Naive thymus-derived CD8-positive, alpha-beta T cell (primary cell): ENCODE measurements at regions not wholly inside any gene's neighbourhood (a gene's known extent, or its start where the extent isn't known, plus 50 kb on each side); places are given as distances from the start of the nearest gene placed in this dataset.
"Not testable (repeated sequence)": the region's sequence is repeated elsewhere in the genome, so short reads cannot be mapped to it uniquely, and the experiment has no call there.

Source experiments
- ATAC-seq, 2 donors: fragments of 150-1000 bp; cut with Tn5 transposase in 1 of 2; sonication (Bioruptor Pico), chemical (Tn5 transposase) in 1 of 2; 1 replicate in 1 of 2; 2 replicates in 1 of 2; pipeline ENCODE4 v1.10.0; 2021; ENCODE audit warnings: mild to moderate bottlenecking in 2 of 2, moderate library complexity in 2 of 2
- POLR2A ChIA-PET: fragments of 350-600 bp; sonication (Branson Sonifier 250); formaldehyde crosslinking; loops from one replicate; lab custom pipeline; 2021; ENCODE audit warnings: antibody characterized with exemption; lab: Charles Lee
- DNase-seq, 10 donors: peaks; one replicate each; pipeline versions ENCODE4 v3.0.0 to v3.0.0-alpha.2; 2020 to 2022
- H3K27ac Mint-ChIP-seq, 10 donors: one replicate each; pipeline ENCODE4 v1.8.0; 2020 to 2022; ENCODE audit warnings: mild to moderate bottlenecking in 10 of 10, mixed read lengths in 10 of 10, moderate library complexity in 4 of 10, inconsistent platforms in 1 of 10
- H3K27me3 Mint-ChIP-seq, 5 donors: one replicate each; pipeline ENCODE4 v1.8.0; 2021 to 2022; ENCODE audit warnings: mixed read lengths in 5 of 5
- H3K36me3 Mint-ChIP-seq, 3 donors: one replicate each; pipeline ENCODE4 v1.8.0; 2020 to 2022; ENCODE audit warnings: mixed read lengths in 3 of 3, mild to moderate bottlenecking in 2 of 3, inconsistent platforms in 1 of 3
- H3K4me1 Mint-ChIP-seq, 4 donors: one replicate each; pipeline ENCODE4 v1.8.0; 2021 to 2022; ENCODE audit warnings: mixed read lengths in 4 of 4
- H3K4me3 Mint-ChIP-seq, 10 donors: one replicate each; pipeline ENCODE4 v1.8.0; 2020 to 2022; ENCODE audit warnings: mild to moderate bottlenecking in 10 of 10, mixed read lengths in 10 of 10, moderate library complexity in 6 of 10, inconsistent platforms in 1 of 10
- H3K9me3 Mint-ChIP-seq, 9 donors: one replicate each; pipeline ENCODE4 v1.8.0; 2020 to 2022; ENCODE audit warnings: mixed read lengths in 9 of 9, mild to moderate bottlenecking in 3 of 9, inconsistent platforms in 1 of 9, moderate library complexity in 1 of 9

DNA sequence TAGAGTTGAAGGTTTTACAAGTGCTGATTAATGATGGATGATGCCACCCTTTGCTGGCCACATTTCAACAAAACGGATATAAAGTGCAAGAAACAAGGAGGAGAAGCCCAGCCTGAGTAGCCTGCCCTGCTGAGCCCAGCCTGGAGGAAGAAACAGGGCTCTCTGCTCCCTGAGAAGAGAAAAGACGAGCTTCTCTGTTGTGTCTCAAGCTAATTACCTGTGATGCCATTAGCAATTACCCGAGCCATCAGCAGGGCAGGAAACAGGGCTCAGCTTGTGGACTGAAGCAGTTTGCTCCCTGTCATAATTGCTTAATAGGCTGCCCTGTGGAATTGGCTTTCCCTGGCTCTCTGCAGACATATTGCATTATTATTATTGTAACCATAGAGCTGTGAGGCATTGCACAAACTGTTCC is 709.3 kb upstream of the AUTS2 start:
- POLR2A ChIA-PET: no interaction called here
- H3K36me3 Mint-ChIP-seq: no peaks in the 10 kb centered on the region

DNA sequence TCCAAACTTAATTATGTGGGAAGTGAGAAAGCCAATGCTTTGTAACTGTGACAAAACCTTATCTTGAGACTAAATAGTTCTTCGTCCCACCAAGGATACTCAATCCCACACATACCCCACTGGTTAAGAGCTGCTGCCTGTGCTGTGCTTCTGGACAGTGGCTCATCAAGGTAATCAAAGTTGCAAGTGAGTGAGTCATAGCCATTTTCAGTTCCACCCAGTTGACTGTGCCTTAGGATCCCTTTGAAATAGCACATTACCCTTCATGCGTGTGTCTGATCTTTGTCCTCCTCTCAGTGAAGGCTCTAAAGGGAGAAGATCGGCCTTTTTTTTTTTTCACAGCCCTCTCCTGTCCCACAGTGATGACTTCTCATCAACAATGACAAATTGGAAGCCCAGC is 706.0 kb upstream of the AUTS2 start:
- ATAC-seq (no peak), DNase-seq (no peak)
- Mint-ChIP-seq H3K36me3 (no peaks in the 10 kb centered on the region), H3K4me3 (no peak overlapping the region), H3K27ac (no peak overlapping the region), H3K9me3 (peaks cover 0 to 18% (median 5%) of the 10 kb centered on the region in 9 donors), H3K27me3 (peaks cover 0 to 4% (median 0%) of the 10 kb centered on the region in 5 donors), H3K4me1 (no peaks in the 10 kb centered on the region)
- POLR2A ChIA-PET: no interaction called here

More for the DNA sequence above, 709.3 kb upstream of the AUTS2 start:
- H3K9me3 Mint-ChIP-seq: peaks cover 0 to 10% (median 2%) of the 10 kb centered on the region in 9 donors
- no peak overlapping the region for H3K27ac Mint-ChIP-seq
- no peak overlapping the region for H3K4me3 Mint-ChIP-seq
- DNase-seq: no peak
- ATAC-seq: no peak
- no peaks in the 10 kb centered on the region for H3K4me1 Mint-ChIP-seq
- no peaks in the 10 kb centered on the region for H3K27me3 Mint-ChIP-seq

DNA sequence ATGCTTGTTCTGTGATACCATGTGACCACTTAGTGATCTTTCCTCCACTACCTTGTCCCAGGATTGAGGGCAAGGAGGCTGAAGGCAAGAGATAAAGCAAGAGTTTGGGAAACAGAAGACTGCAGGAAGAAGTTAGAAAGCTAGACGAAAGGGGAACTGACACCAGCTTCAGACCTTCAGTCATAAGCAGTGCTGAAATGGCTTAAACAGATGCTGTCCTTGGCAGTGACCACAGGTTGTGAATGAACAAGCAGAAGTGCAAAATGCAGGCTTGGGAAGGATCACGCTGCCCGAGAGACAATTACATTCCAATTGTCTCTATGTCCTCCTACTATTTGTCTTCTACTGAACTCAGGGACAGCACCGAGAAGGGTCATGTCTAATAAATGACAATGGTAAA is 704.9 kb upstream of the AUTS2 start:
- Mint-ChIP-seq H3K4me3 (no peak overlapping the region), H3K36me3 (no peaks in the 10 kb centered on the region), H3K9me3 (peaks cover 0 to 17% (median 5%) of the 10 kb centered on the region in 9 donors), H3K4me1 (no peaks in the 10 kb centered on the region), H3K27ac (no peak overlapping the region), H3K27me3 (peaks cover 0 to 4% (median 0%) of the 10 kb centered on the region in 5 donors)
- DNase-seq: no peak
- POLR2A ChIA-PET: no interaction called here
- no peak for ATAC-seq

DNA sequence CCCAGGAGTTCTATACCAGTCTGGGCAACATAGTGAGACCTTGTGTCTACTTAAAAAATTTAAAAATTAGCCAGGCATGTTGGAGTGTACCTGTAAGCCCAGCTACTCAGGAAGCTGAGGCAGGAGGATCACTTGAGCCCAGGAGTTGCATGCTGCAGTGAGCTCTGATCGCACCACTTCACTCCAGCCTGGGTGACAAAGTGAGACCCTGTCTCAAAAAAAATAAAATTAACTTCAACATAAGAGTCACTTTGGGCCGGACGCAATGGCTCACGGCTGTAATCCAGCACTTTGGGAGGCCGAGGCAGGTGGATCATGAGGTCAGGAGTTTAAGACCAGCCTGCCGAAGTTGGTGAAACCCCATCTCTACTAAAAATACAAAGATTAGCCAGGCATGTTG is 699.1 kb upstream of the AUTS2 start:
- POLR2A ChIA-PET, H3K4me1 Mint-ChIP-seq: not testable (repeated sequence)

DNA sequence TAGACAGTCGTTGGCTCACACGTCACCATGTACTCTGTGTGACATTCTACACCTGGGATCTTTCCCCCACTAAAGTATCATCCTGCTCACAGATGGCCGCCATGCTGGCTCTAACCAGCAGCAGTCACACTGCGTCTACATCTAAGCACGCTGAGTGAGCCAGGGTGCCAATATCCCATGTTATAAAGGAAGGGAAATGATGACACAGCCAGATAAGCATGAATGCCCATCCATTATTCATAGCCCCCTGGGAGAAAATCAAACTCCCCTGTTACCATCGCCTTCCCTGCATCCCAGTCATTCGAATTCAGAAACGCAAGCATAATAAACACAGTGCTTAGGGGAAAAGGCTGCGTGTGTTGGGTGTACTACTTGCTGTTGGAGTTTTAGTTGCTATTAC is 698.2 kb upstream of the AUTS2 start:
- no peak for ATAC-seq
- no peak overlapping the region for H3K4me3 Mint-ChIP-seq
- H3K27me3 Mint-ChIP-seq: peaks cover 0 to 4% (median 0%) of the 10 kb centered on the region in 5 donors
- peaks cover 3 to 40% (median 9%) of the 10 kb centered on the region in 9 donors for H3K9me3 Mint-ChIP-seq
- DNase-seq: no peak
- POLR2A ChIA-PET: no interaction called here
- no peak overlapping the region for H3K27ac Mint-ChIP-seq
- H3K36me3 Mint-ChIP-seq: no peaks in the 10 kb centered on the region
- H3K4me1 Mint-ChIP-seq: no peaks in the 10 kb centered on the region

More for the DNA sequence above, 699.1 kb upstream of the AUTS2 start:
- H3K27ac Mint-ChIP-seq, DNase-seq, H3K4me3 Mint-ChIP-seq, H3K27me3 Mint-ChIP-seq, H3K36me3 Mint-ChIP-seq, ATAC-seq: not testable (repeated sequence)
- peaks cover 2 to 39% (median 8%) of the 10 kb centered on the region in 9 donors for H3K9me3 Mint-ChIP-seq

DNA sequence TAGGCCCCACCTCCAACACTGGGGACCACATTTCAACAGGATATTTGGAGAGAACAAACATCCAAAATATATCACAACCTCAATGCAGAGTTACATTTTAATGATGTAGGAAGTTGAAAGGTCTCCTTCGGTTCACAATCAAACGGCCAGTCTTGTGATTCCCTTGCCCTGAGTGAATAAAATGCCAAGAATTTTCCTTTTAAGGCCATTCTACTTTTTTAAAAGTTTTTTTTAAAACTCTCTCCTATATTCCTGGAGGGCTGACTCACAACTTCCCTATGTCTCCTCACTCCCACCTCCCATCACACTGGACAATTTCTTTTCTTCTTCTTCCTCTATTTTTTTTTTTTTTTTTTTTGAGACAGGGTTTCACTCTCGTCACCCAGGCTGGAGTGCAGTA is 693.6 kb upstream of the AUTS2 start:
- peaks cover 0 to 46% (median 13%) of the 10 kb centered on the region in 9 donors for H3K9me3 Mint-ChIP-seq
- H3K4me1 Mint-ChIP-seq: no peaks in the 10 kb centered on the region
- peaks cover 0 to 10% (median 0%) of the 10 kb centered on the region in 5 donors for H3K27me3 Mint-ChIP-seq
- no peak for ATAC-seq
- peaks cover 0 to 6% (median 0%) of the 10 kb centered on the region in 3 donors for H3K36me3 Mint-ChIP-seq
- no peak overlapping the region for H3K27ac Mint-ChIP-seq
- H3K4me3 Mint-ChIP-seq: no peak overlapping the region
- no peak for DNase-seq
- POLR2A ChIA-PET: no interaction called here

DNA sequence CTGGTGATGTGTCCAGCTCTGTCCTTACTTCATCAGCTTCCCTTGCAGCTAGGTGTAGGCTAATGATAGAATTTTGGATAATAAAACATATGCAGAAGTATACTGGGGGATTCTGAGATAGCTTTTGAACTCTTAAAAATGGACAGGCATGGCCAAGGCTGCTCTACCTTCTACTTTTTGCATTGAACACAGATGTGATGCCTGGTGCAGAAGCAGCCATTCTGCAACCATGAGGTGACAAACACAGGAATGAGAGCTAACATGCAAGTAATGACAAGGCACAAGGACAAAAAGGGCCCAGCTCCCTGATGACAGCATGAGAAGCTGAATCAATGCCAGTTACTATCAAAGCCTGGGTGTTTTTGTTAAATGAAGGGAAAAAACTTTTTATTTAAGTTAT is 686.5 kb upstream of the AUTS2 start:
- Mint-ChIP-seq H3K27ac (no peak overlapping the region), H3K36me3 (peaks cover 0 to 3% (median 0%) of the 10 kb centered on the region in 3 donors), H3K4me3 (no peak overlapping the region), H3K27me3 (peaks cover 0 to 4% (median 0%) of the 10 kb centered on the region in 5 donors), H3K4me1 (no peaks in the 10 kb centered on the region), H3K9me3 (peaks cover 0 to 37% (median 10%) of the 10 kb centered on the region in 9 donors)
- POLR2A ChIA-PET: no interaction called here
- no peak for ATAC-seq
- no peak for DNase-seq

DNA sequence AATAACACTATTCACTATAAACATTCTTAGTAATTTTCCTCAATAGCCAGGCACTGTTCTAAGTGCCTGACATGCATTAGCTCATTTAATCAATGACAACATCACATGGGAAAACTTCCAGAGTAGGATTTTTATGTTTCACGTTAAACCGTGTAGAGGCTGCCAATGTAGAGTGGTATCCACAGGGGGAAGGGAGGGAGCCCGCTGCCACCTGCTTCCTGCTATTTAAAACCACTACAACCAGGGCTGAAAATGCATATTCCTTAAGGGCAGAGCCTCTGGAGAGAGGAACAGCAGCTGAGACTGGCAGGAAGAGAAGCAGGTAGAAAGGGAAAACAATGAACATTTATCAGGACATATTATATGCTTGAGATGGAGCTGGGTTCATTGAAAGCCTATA is 684.3 kb upstream of the AUTS2 start:
- H3K27me3 Mint-ChIP-seq: peaks cover 0 to 4% (median 0%) of the 10 kb centered on the region in 5 donors
- H3K27ac Mint-ChIP-seq: no peak overlapping the region
- H3K36me3 Mint-ChIP-seq: peaks cover 0 to 14% (median 0%) of the 10 kb centered on the region in 3 donors
- ATAC-seq (no peak), DNase-seq (no peak)
- POLR2A ChIA-PET: no interaction called here
- H3K4me3 Mint-ChIP-seq: no peak overlapping the region
- H3K4me1 Mint-ChIP-seq: no peaks in the 10 kb centered on the region
- H3K9me3 Mint-ChIP-seq: peaks cover 0 to 44% (median 15%) of the 10 kb centered on the region in 9 donors

DNA sequence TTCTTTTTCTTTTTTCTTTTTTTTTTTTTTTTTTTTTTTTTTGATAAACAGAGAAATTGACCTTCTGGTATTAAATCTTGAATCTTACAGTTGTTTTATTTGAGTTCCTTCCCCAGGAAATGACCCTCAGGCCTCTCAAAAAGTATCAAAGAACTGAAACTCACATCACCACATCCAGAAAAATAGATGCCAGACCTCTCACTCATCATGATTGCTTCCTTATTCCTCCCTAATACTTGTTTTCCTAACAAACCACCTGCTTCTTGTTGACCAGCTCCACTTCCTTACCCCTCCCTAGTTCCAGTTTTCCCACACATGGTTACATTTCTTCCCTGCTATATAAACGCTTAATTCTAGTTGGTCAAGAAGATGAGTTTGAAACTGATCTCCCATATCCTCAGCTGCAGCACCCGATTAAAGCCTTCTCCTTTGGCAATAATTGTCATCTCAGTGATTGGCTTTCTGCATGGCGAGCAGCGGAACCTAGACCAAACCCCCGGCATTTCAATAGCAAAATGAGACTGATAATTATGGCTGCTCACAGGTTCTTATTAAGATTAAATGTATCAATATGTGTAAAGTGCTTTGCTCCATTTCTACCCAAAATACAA is 681.1 kb upstream of the AUTS2 start:
- Mint-ChIP-seq H3K9me3 (peaks cover 0 to 45% (median 18%) of the 10 kb centered on the region in 9 donors), H3K27me3 (peaks cover 0 to 4% (median 0%) of the 10 kb centered on the region in 5 donors), H3K4me1 (no peaks in the 10 kb centered on the region), H3K4me3 (no peak overlapping the region), H3K27ac (no peak overlapping the region), H3K36me3 (peaks cover 0 to 14% (median 0%) of the 10 kb centered on the region in 3 donors)
- POLR2A ChIA-PET: no interaction called here
- DNase-seq: no peak
- ATAC-seq: no peak

DNA sequence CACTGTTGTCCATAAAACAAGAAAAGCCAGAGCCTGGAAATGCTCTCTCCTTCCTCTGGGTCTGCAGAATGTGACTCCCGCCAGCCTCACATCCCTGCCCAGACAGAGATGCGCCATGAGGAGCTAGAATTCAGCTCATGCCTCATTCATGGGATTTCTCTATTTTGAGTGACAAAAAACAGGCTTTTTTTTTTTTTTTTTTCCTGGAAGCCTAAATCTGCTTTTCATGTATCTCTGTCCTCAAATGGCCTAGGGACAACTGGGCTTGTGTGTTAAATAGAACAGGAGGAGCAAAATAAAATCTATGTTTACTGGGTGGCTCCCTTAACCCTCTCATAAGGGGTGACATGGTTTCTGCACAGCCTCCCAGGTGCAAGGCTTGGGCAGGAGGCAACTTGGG is 679.7 kb upstream of the AUTS2 start:
- Mint-ChIP-seq H3K27me3 (no peaks in the 10 kb centered on the region), H3K4me1 (no peaks in the 10 kb centered on the region), H3K27ac (no peak overlapping the region), H3K4me3 (no peak overlapping the region), H3K9me3 (peaks cover 0 to 44% (median 18%) of the 10 kb centered on the region in 9 donors), H3K36me3 (peaks cover 0 to 14% (median 0%) of the 10 kb centered on the region in 3 donors)
- POLR2A ChIA-PET: no interaction called here
- DNase-seq: no peak
- ATAC-seq: no peak

DNA sequence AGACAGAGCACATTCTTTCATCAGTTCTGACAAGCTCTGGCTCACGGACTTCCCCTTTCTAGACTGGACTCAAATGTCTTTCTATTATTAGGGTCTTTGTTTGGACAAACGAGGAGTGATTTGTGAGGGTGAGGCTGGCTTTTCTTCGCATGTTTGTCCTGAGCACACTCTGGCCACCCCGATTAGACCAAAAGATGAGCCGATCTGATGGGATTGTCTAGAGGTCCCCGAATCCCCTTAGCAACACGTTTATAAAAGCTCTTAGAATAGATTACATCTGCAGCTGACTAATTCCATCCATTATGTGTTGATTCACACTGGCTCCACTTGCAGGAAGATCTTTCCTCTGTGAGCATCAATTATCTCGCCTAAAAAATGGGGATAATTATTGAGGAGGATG is 675.4 kb upstream of the AUTS2 start:
- peaks cover 0 to 9% (median 0%) of the 10 kb centered on the region in 3 donors for H3K36me3 Mint-ChIP-seq
- no peak overlapping the region for H3K4me3 Mint-ChIP-seq
- H3K27me3 Mint-ChIP-seq: no peaks in the 10 kb centered on the region
- H3K27ac Mint-ChIP-seq: no peak overlapping the region
- no peaks in the 10 kb centered on the region for H3K4me1 Mint-ChIP-seq
- POLR2A ChIA-PET: no interaction called here
- peaks cover 0 to 29% (median 11%) of the 10 kb centered on the region in 9 donors for H3K9me3 Mint-ChIP-seq
- no peak for ATAC-seq
- DNase-seq: no peak

DNA sequence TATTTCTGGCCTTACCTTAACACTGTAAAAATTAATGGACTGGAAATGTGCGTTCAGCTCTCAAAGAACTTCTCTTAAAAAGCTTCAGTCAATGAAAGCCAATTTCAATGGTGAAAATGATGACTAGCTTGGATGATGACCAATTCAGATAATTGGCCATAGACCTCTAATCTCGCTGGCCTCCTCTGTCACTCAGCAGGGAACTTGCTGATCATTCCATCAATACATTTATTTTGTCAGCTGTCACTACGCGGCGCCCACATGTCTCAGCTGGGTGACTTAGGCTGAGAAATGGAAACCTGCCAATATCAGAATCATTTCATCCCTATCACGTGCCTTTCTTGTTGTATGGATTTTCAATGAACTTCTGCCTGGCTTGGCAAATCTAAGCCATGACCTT is 673.0 kb upstream of the AUTS2 start:
- Mint-ChIP-seq H3K9me3 (peaks cover 0 to 29% (median 13%) of the 10 kb centered on the region in 9 donors), H3K4me3 (no peak overlapping the region)
- POLR2A ChIA-PET: no interaction called here

DNA sequence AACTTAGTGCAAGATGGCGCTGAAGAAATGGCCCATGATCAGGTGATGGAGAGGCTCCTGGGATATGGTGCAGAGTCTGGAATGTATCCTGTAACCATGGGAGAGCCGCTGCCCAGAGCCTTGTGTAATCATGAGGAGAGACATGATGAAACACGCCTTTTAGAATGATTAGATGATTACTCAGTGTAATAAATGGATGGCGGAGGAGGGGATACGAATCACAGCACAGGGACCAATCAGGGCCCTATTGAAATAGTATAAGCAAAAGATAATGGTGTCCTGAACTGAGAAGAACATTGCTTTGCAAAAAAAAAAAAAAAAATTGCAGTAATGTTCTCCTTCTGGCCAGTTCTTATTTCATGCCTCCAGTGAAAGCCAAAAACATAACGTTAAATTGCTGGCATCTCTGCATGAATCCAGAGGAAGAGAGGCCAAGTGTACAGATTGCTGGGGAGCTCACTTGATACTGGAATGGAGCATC is 668.5 kb upstream of the AUTS2 start:
- ATAC-seq (no peak), DNase-seq (no peak)
- peaks cover 7 to 37% (median 19%) of the 10 kb centered on the region in 9 donors for H3K9me3 Mint-ChIP-seq
- H3K27me3 Mint-ChIP-seq: peaks cover 0 to 4% (median 0%) of the 10 kb centered on the region in 5 donors
- H3K27ac Mint-ChIP-seq: no peak overlapping the region
- H3K4me3 Mint-ChIP-seq: no peak overlapping the region
- no peaks in the 10 kb centered on the region for H3K4me1 Mint-ChIP-seq
- POLR2A ChIA-PET: no interaction called here
- H3K36me3 Mint-ChIP-seq: peaks cover 0 to 9% (median 0%) of the 10 kb centered on the region in 3 donors

More for the DNA sequence above, 673.0 kb upstream of the AUTS2 start:
- Mint-ChIP-seq H3K27me3 (no peaks in the 10 kb centered on the region), H3K36me3 (peaks cover 0 to 4% (median 0%) of the 10 kb centered on the region in 3 donors), H3K4me1 (no peaks in the 10 kb centered on the region), H3K27ac (no peak overlapping the region)
- no peak for DNase-seq
- ATAC-seq: no peak
